PC-3 (cell line): ENCODE measurements at regions not wholly inside any gene's neighbourhood (a gene's known extent, or its start where the extent isn't known, plus 50 kb on each side); places are given as distances from the start of the nearest gene placed in this dataset.

Experiments used
- ATAC-seq: fragments of 200-7000 bp; cut with Tn5 transposase; 2 replicates; pipeline ENCODE4 v1.9.1; 2020; ENCODE audit warnings: mild to moderate bottlenecking, moderate library complexity
- BruUV-seq: library from RNA; stranded (reverse); fragments of 400-500 nt; replicated peaks from 2 replicates; lab custom pipeline; 2021; lab: Mats Ljungman, UMichigan
- CTCF ChIA-PET: fragments of 300-600 bp; sonication (Branson Sonifier 250); formaldehyde crosslinking; loops from one replicate; lab custom pipeline; 2022; ENCODE audit warnings: antibody characterized with exemption; lab: Charles Lee
- POLR2A ChIA-PET: fragments of 300-600 bp; sonication (Branson Sonifier 250); formaldehyde crosslinking; loops from one replicate; lab custom pipeline; 2022; ENCODE audit warnings: antibody characterized with exemption; ENCODE audit not compliant: unreplicated experiment; lab: Charles Lee
- DNase-seq: peaks from one replicate; pipeline ENCODE4 v3.0.0-alpha.2; 2015
- H2AFZ ChIP-seq: fragments of 300-600 bp; sonication (generic); 2 replicates; pipeline ENCODE4 v1.6.0; 2016; ENCODE audit warnings: antibody characterized with exemption, low read length
- H3F3A ChIP-seq: fragments of 300-600 bp; sonication (generic); one replicate; pipeline ENCODE4 v1.6.0; 2017; ENCODE audit warnings: antibody characterized with exemption, low read length, control low read depth, mild to moderate bottlenecking; ENCODE audit not compliant: unreplicated experiment
- H3K27ac ChIP-seq: fragments of 300-600 bp; sonication (generic); 2 replicates; pipeline ENCODE4 v1.5.1; 2016; ENCODE audit warnings: mild to moderate bottlenecking, low read length
- H3K27me3 ChIP-seq: fragments of 300-600 bp; sonication (generic); 2 replicates; pipeline ENCODE4 v1.6.1; 2016; ENCODE audit warnings: low read length, mixed read lengths
- H3K36me3 ChIP-seq: fragments of 300-600 bp; sonication (generic); 2 replicates; pipeline ENCODE4 v1.6.1; 2016; ENCODE audit warnings: low read depth, mixed run types, low read length, mixed read lengths
- H3K4me1 ChIP-seq: fragments of 300-600 bp; sonication (generic); 2 replicates; pipeline ENCODE4 v1.5.1; 2016; ENCODE audit warnings: low read length; ENCODE audit not compliant: insufficient read depth
- H3K4me2 ChIP-seq: fragments of 300-600 bp; sonication (generic); 2 replicates; pipeline ENCODE4 v1.6.0; 2016; ENCODE audit warnings: low read length
- H3K4me3 ChIP-seq: fragments of 300-600 bp; sonication (generic); 2 replicates; pipeline ENCODE4 v1.5.1; 2016; ENCODE audit warnings: mild to moderate bottlenecking, low read length, mixed read lengths
- H3K79me2 ChIP-seq: fragments of 300-600 bp; sonication (generic); 2 replicates; pipeline ENCODE4 v1.6.1; 2017; ENCODE audit warnings: low read length, mixed read lengths
- H3K9ac ChIP-seq: fragments of 300-600 bp; sonication (generic); 2 replicates; pipeline ENCODE4 v1.6.0; 2016; ENCODE audit warnings: mild to moderate bottlenecking, low read length
- H3K9me2 ChIP-seq: fragments of 300-600 bp; sonication (generic); replicated peaks from 2 replicates; pipeline ENCODE4 v1.6.1; 2016; ENCODE audit warnings: mixed run types, low read length, mixed read lengths
- H3K9me3 ChIP-seq: fragments of 300-600 bp; sonication (generic); 2 replicates; pipeline ENCODE4 v1.6.1; 2016; ENCODE audit warnings: low read length, mixed read lengths
- H4K20me1 ChIP-seq: fragments of 300-600 bp; sonication (generic); 2 replicates; pipeline ENCODE4 v1.6.1; 2016; ENCODE audit warnings: low read length, mixed read lengths
- CTCF ChIP-seq: fragments of 300-600 bp; sonication (generic); conservative IDR thresholded peaks from 2 replicates; pipeline ENCODE4 v1.5.1; 2017; ENCODE audit warnings: antibody characterized with exemption, low read depth, mild to moderate bottlenecking, low read length
- EZH2 ChIP-seq: fragments of 300-600 bp; sonication (generic); IDR thresholded peaks from one replicate; pipeline ENCODE4 v1.6.1; 2017; ENCODE audit warnings: antibody characterized with exemption, mild to moderate bottlenecking, low read length; ENCODE audit not compliant: unreplicated experiment
- EZH2phosphoT487 ChIP-seq: fragments of 300-600 bp; sonication (generic); IDR thresholded peaks from 2 replicates; pipeline ENCODE4 v1.6.1; 2018; ENCODE audit warnings: mild to moderate bottlenecking, antibody characterized with exemption, low read length, borderline replicate concordance
- intact Hi-C: fragments of 100-400 bp; cut with micrococcal nuclease; formaldehyde crosslinking; loops from 2 replicates; pipeline ENCODE4 v1.9.0; 2023

GRCh38 chr4:41838590-41838989, 90.1 kb upstream of the PHOX2B start:
- CTCF ChIA-PET = no interaction called here
- Histone ChIP-seq H3K9me2 (no peaks in the 10 kb centered on the region), H3K9me3 (no peaks in the 10 kb centered on the region), H3K4me3 (no peak overlapping the region), H3K4me2 (no peak overlapping the region), H4K20me1 (no peaks in the 10 kb centered on the region), H3F3A (no peaks in the 10 kb centered on the region), H3K4me1 (peaks cover 13% of the 10 kb centered on the region), H3K9ac (no peak overlapping the region), H3K36me3 (no peaks in the 10 kb centered on the region), H3K79me2 (no peaks in the 10 kb centered on the region), H3K27me3 (no peaks in the 10 kb centered on the region), H3K27ac (no peak overlapping the region), H2AFZ (no peak overlapping the region)
- intact Hi-C loops = no loop called here
- ATAC-seq = no peak
- POLR2A ChIA-PET = no interaction called here
- no peak for DNase-seq
- no peak for TF ChIP-seq EZH2phosphoT487
- no peak for TF ChIP-seq CTCF
- no peak for TF ChIP-seq EZH2
- BruUV-seq = no TSS peak

DNA sequence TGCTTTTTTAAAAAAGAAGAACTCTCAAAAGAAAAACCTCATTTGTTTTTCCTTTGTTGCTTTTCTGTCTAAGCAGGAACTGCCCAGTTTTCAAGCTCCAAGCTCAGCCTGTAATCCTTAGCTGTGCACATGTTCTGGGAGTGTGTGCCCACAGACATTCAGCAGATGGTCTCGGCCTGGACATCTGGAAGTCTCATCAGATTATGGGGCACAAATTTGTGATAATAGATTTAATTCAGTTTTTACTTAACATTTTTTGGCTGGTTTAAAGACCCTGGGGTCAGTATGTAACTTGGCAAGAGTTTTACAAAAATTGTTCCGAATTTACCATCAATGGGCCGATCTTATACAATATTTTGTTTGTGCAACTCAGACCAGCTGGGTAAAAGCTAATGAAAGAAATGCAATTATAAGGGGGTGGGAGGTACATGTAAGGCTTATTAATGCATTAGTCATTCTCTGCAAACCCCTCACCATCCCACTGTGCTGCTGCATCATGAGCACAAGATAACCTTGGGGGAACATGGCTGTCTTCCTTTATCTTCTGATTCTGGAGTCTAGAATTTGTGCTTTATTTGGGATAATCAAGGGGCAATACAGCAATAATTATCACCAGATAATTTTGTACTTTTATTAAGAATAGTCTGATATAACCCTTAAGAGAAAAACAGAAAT, 86.9 kb upstream of the PHOX2B start:
- Histone ChIP-seq H3K4me2 (no peak overlapping the region), H3F3A (no peaks in the 10 kb centered on the region), H3K36me3 (no peaks in the 10 kb centered on the region), H2AFZ (no peak overlapping the region), H3K9ac (no peak overlapping the region), H3K27me3 (no peaks in the 10 kb centered on the region), H3K9me2 (no peaks in the 10 kb centered on the region), H3K27ac (no peak overlapping the region), H3K4me3 (no peak overlapping the region), H3K79me2 (no peaks in the 10 kb centered on the region), H4K20me1 (no peaks in the 10 kb centered on the region), H3K4me1 (peaks cover 6% of the 10 kb centered on the region), H3K9me3 (no peaks in the 10 kb centered on the region)
- intact Hi-C loops = no loop called here
- CTCF ChIA-PET = no interaction called here
- POLR2A ChIA-PET = no interaction called here
- ATAC-seq (no peak), DNase-seq (no peak)
- no TSS peak for BruUV-seq
- TF ChIP-seq EZH2 (no peak), CTCF (no peak), EZH2phosphoT487 (no peak)

DNA sequence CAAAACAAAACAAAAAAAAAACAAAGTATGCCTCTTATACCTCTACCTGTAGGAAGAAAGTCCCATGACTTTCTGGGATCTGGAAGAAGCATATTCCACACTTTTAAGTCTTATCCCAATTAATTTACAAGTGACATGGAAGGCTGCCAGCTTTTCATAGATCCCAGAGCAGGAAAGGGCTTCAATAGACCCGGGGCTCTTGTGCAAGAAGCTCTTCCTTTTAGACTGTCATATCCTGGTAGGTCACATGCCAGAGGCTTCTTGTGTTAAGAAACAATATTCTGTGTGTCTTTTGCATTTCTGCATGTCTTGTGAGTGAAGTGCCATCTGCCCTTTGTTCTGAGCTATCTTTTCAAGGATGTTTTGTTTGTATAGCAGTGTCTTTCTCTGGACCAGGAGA, 84.4 kb upstream of the PHOX2B start:
- DNase-seq = no peak
- no peaks in the 10 kb centered on the region for H3K9me2 ChIP-seq
- no peaks in the 10 kb centered on the region for H3K9me3 ChIP-seq
- no peak overlapping the region for H3K9ac ChIP-seq
- no TSS peak for BruUV-seq
- no peaks in the 10 kb centered on the region for H3F3A ChIP-seq
- H3K4me3 ChIP-seq = no peak overlapping the region
- H3K27me3 ChIP-seq = no peaks in the 10 kb centered on the region
- H3K4me1 ChIP-seq = no peaks in the 10 kb centered on the region
- ATAC-seq = no peak
- H3K27ac ChIP-seq = no peak overlapping the region
- TF ChIP-seq EZH2phosphoT487 (no peak), EZH2 (no peak), CTCF (no peak)
- no peaks in the 10 kb centered on the region for H4K20me1 ChIP-seq
- intact Hi-C loops = no loop called here
- no peak overlapping the region for H2AFZ ChIP-seq
- no peaks in the 10 kb centered on the region for H3K36me3 ChIP-seq
- no peak overlapping the region for H3K4me2 ChIP-seq
- H3K79me2 ChIP-seq = no peaks in the 10 kb centered on the region
- ChIA-PET POLR2A (no interaction called here), CTCF (no interaction called here)
